OCI-LY3 (cell line): ENCODE measurements at regions not wholly inside any gene's neighbourhood (a gene's known extent, or its start where the extent isn't known, plus 50 kb on each side); places are given as distances from the start of the nearest gene placed in this dataset.

Experiments used
- CTCF ChIP-seq: fragments of 200-600, 300-600 bp; sonication (generic); IDR thresholded peaks from 2 replicates; pipeline ENCODE4 v1.5.1; 2014; ENCODE audit warnings: antibody characterized with exemption, low read length, low read depth
- EZH2phosphoT487 ChIP-seq: fragments of 200-600 bp; shearing (Covaris generic); IDR thresholded peaks from 2 replicates; pipeline ENCODE4 v1.6.1; 2018; ENCODE audit warnings: antibody characterized with exemption, mixed run types, low read depth

DNA sequence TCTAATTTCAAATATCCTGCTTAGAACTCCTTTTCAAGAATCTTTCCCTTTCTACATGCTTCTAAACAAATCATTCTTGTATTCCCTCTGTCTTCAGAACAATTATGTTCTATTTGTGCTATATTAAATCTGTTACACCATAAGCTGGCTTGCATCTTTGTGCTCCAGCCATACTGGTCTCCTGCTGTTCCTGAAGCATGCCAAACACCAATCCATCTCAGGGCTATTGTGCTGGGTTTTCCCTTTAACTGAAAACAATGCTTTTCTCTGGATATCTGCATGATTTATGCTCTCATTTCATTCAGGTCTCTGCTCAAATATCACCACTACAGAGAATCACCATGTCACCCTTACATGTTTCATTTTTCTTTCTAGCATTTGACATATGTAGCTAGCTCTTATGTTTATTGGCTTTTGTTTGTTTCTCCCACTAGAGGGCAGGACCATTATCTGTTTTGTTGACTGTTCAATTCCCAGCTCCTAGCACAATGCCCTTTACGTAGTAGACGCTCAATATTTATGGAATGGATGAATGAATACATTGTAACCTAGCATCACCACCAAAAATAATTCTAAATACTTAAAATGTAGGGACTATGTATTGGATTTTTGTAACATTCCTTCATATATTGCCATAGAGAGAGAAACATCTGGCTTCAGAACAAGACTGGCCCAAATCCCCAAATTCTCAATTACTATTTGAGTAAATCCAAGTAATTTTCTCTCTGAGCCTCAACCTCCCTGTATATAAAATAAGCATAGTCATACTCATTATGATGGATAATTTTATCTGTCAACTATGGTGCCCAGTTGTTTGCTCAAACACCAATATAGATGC is 302.0 kb upstream of the SYT1 start:
- TF ChIP-seq CTCF, result peak; percentile 58
- no peak for TF ChIP-seq EZH2phosphoT487
